ENCODE measurements at regions not wholly inside any gene's neighbourhood (a gene's known extent, or its start where the extent isn't known, plus 50 kb on each side); places are given as distances from the start of the nearest gene placed in this dataset.
A peak's percentile ranks its signal among the peaks of the same experiment; 100 is the strongest.
"Not testable (repeated sequence)": the region's sequence is repeated elsewhere in the genome, so short reads cannot be mapped to it uniquely, and the experiment has no call there.

DNA sequence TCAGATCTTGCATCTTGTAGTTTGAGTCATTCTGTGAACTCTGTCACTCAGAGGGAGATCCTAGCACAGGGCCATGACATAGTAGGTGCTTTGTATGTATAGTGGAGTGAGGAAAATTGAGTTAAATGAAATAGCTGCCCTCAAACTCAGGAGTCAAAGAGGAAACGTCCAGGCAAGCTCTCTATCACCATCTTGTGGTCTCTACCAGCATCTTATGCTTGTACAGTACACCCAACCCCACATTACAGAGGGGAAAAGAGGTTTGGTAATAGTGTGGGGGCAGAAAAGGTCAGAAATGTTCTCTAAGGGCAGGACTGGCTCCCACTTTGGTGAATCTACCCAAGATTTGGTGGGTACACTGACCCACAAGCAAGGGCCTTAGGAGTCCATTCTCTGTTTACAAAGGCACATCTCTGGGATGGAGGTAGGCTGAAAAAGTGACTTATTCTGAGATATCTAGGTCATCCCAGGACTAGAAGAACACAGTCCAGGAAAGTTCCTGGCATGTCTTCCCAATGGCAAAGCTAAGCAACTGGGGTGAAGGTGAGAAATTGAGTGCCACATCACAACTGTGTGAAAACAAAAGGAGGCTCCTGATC is 131.8 kb downstream of the OR13H1 start:
- Mint-ChIP-seq H3K27me3 (no peaks in the 10 kb centered on the region), H3K4me3 (no peak overlapping the region), H3K9me3 (no peaks in the 10 kb centered on the region), H3K4me1 (no peaks in the 10 kb centered on the region), H3K27ac (no peak overlapping the region)
- peak; percentile 57 for ATAC-seq
- no peak for DNase-seq

DNA sequence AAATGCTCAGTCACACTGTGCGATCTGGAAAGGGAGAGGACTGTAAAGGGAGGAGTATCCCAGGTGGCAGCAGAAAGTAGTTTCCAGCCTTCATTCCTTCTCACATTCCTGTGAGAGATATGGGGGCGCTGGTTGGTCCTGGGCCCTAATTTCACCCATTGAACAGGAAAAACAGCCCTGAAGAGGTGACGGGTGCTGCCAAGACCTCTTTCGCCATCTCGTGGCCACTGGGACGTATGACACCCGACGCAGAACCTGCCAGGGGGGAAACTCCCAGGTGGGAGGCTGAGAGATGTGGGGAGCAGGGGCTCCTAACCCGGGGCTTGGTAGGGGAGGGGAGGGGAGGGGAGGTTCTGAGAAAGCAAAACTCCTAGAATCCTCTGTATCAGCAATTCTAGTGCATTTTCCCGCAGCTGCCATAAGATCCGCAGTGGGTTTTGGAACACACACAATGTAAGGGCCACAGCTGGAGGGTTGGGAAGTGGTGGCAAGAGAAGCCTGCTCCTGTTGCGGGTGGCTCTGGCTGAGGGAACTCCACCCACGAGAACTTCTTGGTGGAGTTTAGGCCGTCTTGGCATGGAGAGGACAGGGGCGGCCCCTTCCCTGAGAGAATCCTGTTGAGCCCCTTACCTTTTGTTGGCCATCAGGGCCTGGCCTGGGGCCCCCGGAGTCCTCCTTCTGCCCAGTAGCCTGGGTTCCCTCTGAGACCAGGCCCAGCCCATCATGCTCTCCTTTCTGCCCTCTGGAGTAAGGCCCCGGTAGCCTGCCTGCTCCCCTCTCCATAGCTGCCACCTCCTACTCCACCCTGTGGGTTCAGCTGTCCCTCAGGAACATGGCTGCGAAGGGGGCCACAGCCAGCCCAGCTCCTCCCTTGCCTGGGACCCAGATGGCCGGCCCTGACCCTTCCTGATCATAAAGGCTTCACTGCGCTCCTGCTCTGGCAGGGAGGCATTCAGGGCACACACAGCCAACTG is 134.1 kb downstream of the OR13H1 start:
- H3K4me3 Mint-ChIP-seq, result no peak overlapping the region
- H3K4me1 Mint-ChIP-seq, result no peaks in the 10 kb centered on the region
- DNase-seq (peak; percentile 13 to 31), ATAC-seq (peak; percentile 50)
- no peaks in the 10 kb centered on the region for H3K9me3 Mint-ChIP-seq
- H3K27ac Mint-ChIP-seq, result no peak overlapping the region
- no peaks in the 10 kb centered on the region for H3K27me3 Mint-ChIP-seq

DNA sequence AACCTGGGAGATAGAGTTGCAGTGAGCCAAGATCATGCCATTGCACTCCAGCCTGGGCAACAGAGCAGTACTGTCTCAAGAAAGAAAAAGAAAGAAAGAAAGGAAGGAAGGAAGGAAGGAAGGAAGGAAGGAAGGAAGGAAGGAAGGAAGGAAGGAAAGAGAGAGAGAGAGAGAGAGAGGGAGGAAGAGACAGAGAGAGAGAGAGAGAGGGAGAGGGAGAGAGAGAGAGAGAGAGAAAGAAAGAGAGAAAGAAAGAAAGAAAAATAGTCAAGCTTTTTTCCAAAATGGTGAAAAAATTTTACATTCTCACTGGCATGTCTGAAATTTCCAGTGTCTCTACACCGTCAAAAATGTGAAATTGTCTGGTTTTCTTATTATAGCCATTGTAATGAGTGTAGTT is 138.9 kb downstream of the OR13H1 start:
- not testable (repeated sequence) for DNase-seq, ATAC-seq, H3K27ac Mint-ChIP-seq, H3K4me3 Mint-ChIP-seq, H3K27me3 Mint-ChIP-seq, H3K9me3 Mint-ChIP-seq, H3K4me1 Mint-ChIP-seq

DNA sequence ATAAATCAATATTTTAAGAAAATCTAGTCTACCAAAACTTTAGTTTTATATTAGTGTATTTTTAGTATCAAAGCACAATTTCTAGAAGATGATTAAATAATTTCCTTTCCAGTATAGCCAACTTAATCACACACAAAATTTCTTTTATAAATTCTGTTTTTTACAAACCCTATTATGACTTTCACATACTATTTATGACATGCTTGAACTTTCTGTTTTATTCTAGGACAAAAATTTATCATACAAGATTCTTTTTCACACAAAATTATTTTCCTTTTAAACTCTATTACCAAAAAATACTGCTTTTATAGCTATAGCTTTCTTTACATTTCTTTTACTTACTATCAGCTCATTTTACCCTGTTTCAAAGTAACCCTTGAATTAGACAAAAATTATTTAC is 149.5 kb downstream of the OR13H1 start:
- Mint-ChIP-seq H3K4me1 (no peaks in the 10 kb centered on the region), H3K9me3 (no peaks in the 10 kb centered on the region), H3K27ac (no peak overlapping the region), H3K27me3 (no peaks in the 10 kb centered on the region), H3K4me3 (no peak overlapping the region)
- ATAC-seq, result no peak
- no peak for DNase-seq

DNA sequence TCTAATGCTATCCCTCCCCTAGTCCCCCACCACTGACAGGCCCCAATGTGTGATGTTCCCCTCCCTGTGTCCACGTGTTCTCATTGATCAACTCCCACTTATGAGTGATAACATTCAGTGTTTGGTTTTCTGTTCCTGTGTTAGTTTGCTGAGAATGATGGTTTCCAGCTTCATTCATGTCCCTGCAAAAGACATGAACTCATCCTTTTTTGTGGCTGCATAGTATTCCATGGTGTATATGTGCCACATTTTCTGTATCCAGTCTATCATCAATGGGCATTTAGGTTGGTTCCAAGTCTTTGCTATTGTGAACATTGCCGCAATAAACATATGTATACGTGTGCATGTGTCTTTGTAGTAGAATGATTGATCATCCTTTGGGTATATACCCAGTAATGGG is 153.1 kb downstream of the OR13H1 start:
- H3K4me3 Mint-ChIP-seq, H3K27ac Mint-ChIP-seq, DNase-seq, H3K4me1 Mint-ChIP-seq, H3K9me3 Mint-ChIP-seq, ATAC-seq, H3K27me3 Mint-ChIP-seq: not testable (repeated sequence)

DNA sequence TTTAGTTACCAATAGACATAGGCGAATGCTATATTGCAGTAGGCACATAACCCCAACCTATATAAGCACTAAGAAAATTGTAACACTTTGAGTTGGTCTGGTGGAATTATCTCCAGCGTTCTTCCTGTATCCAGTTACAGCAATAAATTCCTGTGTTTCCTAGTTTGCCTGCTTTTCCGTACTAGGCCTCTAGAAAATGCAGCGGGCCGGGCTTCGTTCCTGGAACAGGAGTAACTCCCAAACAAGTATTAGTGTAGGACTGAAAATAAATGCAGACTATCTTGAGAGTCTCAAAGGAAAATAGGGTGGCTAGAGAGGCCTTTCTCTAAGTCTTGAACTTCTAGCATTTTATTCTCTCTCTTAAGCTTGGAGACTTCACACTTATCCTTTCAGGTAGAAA is 159.8 kb downstream of the OR13H1 start:
- Mint-ChIP-seq H3K4me3 (no peak overlapping the region), H3K27me3 (no peaks in the 10 kb centered on the region)
- DNase-seq, result no peak

DNA sequence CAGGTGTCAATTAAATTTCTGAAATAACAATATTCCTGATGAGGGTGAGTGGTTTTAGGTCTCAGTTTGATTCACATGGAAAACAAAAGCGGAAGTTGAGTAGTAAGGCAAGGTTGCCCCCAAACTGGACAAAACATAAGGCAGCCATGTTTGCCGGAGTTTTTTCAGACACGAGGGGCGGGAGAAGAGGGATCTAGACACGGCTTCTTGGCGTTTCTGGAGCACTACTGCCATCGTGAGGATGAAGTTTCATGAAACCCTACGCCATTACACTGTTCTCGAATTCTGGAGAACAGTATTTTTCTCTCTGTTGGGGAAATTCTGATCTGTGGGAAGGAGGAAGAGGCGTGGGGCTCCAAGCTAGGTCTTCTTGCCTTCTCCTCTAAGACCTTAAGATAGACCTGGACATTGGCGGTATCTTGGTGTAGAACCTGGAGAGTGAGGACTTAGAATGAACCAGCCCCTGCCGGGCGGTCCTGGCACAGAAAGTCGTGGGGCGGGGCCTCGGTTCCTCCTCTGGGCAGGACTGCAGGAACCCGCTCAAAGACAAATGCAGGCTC is 160.3 kb downstream of the OR13H1 start:
- Mint-ChIP-seq H3K4me1 (no peaks in the 10 kb centered on the region), H3K27ac (no peak overlapping the region), H3K27me3 (no peaks in the 10 kb centered on the region), H3K9me3 (no peaks in the 10 kb centered on the region), H3K4me3 (no peak overlapping the region)
- no peak for DNase-seq
- no peak for ATAC-seq

More for the DNA sequence above, 159.8 kb downstream of the OR13H1 start:
- Mint-ChIP-seq H3K9me3 (no peaks in the 10 kb centered on the region), H3K4me1 (no peaks in the 10 kb centered on the region), H3K27ac (no peak overlapping the region)
- no peak for ATAC-seq

DNA sequence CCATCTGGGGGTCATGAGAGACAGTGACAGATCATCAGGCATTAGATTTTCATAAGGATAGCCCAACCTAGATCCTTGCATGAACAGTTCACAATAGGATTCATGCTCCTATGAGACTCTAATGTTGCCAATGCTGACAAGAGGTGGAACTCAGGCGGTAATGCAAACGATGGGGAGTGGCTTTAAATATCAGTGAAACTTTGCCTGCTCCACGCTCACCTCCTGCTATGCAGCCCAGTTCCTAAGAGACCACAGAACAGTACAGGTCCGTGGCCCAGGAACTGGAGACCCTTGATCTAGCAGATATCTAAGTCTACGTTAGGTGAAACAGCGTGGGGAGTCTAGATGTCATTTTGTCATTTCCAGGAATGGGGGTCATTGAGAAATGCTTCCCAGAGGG is 165.7 kb downstream of the OR13H1 start:
- Mint-ChIP-seq H3K27me3 (no peaks in the 10 kb centered on the region), H3K27ac (no peak overlapping the region), H3K9me3 (no peaks in the 10 kb centered on the region), H3K4me1 (no peaks in the 10 kb centered on the region), H3K4me3 (no peak overlapping the region)
- ATAC-seq (no peak), DNase-seq (no peak)

DNA sequence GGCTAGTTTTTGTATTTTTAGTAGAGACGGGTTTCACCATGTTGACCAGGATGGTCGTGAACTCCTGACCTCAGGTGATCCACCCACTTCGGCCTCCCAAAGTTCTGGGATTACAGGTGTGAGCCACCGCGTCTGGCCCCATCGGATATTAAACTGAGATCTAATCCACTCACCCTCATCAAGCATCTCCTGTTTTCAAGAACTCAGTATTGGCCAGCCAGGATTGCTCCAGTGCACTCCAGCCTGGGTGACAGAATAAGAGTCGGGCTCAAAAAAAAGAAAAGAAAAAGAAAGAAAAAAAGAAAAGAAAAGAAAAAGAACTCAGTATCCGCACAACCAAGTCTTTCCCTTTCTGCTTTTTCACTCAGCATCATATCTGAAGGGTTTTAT is 167.6 kb downstream of the OR13H1 start:
- no peak for DNase-seq
- Mint-ChIP-seq H3K4me1 (no peaks in the 10 kb centered on the region), H3K4me3 (no peak overlapping the region), H3K9me3 (no peaks in the 10 kb centered on the region), H3K27me3 (no peaks in the 10 kb centered on the region), H3K27ac (no peak overlapping the region)
- ATAC-seq, result no peak

DNA sequence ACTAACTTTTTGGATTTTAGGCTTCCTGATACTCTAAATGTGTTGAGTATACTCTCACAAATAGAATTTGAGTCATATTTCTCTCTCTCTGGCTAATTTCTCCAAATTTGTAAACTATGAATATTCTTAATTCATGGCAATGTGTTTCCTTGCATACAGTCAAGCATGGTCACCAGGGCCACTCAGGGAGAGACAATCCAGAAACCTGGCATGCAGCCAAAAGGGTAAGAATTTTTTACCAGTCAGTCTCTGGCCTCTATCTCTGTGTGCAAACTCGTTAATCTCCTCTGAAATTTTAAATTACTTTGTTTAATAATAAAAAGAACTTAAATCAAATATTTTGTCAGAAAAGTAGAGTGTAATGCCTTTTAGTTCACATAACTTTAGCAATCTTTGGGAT is 179.8 kb downstream of the OR13H1 start:
- Mint-ChIP-seq H3K27ac (no peak overlapping the region), H3K4me3 (no peak overlapping the region), H3K4me1 (no peaks in the 10 kb centered on the region), H3K9me3 (peaks cover 4 to 7% of the 10 kb centered on the region in 2 donors), H3K27me3 (no peaks in the 10 kb centered on the region)
- DNase-seq (no peak), ATAC-seq (no peak)

DNA sequence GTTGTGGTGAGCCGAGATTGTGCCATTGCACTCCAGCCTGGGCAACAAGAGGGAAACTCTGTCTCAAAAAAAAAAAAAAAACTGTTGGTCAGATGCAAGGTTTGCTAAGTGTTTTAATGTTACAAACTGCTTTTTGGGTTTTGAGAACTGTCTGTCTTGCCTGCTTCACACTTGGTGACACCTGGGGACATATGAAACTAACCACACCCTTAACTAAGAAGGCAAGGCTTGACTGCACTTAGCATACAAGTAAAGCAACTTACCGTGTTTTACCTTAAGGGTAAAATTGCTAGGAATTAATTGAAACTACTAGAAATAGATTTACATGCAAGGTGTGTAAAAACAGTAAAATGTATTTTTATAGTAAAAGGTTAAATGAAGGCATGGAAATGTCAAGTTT is 180.4 kb downstream of the OR13H1 start:
- Mint-ChIP-seq H3K27ac (no peak overlapping the region), H3K4me3 (no peak overlapping the region), H3K4me1 (no peaks in the 10 kb centered on the region), H3K9me3 (peaks cover 4 to 7% of the 10 kb centered on the region in 2 donors), H3K27me3 (no peaks in the 10 kb centered on the region)
- DNase-seq, result no peak
- ATAC-seq, result no peak

DNA sequence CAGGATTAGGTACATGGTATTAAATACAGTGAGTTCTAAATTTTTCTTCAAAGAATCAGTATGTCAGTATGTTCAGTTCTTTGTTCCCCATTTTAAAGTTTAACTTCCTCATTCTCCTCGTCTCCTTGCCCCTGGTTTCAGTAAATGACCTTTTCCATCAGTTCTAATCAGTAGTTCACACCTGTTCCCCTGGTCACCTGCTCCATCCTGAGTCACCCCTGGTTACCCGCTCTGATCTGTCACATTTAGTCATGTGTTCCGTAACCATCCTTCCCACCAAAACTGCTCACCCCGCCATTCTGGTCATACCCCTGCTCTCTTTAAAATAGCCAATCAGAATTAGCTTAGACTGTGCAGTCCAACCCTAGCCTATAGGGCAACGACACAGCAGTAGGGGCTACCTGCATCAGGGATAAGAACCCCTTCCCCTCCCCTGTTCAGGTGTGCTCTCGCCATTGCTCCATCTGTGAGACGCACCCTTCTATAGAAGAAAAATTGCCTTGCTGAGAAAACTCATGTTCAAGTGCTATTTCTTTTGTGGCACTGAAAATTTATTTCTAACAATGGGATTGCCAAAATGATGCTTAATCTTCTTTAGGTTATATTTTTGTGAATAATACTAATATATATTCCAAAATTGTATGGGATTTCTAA is 181.3 kb downstream of the OR13H1 start:
- ATAC-seq (no peak), DNase-seq (no peak)
- H3K4me3 Mint-ChIP-seq, result no peak overlapping the region
- H3K27me3 Mint-ChIP-seq, result no peaks in the 10 kb centered on the region
- peaks cover 4 to 7% of the 10 kb centered on the region in 2 donors for H3K9me3 Mint-ChIP-seq
- H3K27ac Mint-ChIP-seq, result peak overlapping the region in 1 of 2 donors; percentile 22
- H3K4me1 Mint-ChIP-seq, result no peaks in the 10 kb centered on the region

DNA sequence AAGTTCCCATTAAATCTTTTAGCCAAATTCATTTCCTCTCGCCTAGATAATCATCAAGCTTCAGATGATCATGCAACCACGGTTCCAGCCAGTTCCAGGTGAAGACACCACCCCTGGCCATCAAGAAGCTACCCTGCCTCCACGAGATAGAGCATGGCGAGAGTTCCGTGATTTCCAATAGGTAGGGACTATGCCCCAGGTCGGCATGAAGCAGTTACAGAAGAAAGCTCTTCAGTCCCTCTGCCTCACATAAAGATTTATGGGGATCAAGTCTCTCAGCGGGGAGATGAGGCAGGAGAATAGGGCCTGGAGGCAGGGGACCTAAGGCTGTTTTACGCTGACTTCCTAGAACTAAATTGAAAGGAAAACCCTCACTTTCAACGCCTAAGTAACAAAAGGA is 183.9 kb downstream of the OR13H1 start:
- Mint-ChIP-seq H3K9me3 (peaks cover 4 to 7% of the 10 kb centered on the region in 2 donors), H3K4me1 (no peaks in the 10 kb centered on the region), H3K4me3 (no peak overlapping the region), H3K27ac (no peak overlapping the region), H3K27me3 (no peaks in the 10 kb centered on the region)
- DNase-seq (no peak), ATAC-seq (no peak)

DNA sequence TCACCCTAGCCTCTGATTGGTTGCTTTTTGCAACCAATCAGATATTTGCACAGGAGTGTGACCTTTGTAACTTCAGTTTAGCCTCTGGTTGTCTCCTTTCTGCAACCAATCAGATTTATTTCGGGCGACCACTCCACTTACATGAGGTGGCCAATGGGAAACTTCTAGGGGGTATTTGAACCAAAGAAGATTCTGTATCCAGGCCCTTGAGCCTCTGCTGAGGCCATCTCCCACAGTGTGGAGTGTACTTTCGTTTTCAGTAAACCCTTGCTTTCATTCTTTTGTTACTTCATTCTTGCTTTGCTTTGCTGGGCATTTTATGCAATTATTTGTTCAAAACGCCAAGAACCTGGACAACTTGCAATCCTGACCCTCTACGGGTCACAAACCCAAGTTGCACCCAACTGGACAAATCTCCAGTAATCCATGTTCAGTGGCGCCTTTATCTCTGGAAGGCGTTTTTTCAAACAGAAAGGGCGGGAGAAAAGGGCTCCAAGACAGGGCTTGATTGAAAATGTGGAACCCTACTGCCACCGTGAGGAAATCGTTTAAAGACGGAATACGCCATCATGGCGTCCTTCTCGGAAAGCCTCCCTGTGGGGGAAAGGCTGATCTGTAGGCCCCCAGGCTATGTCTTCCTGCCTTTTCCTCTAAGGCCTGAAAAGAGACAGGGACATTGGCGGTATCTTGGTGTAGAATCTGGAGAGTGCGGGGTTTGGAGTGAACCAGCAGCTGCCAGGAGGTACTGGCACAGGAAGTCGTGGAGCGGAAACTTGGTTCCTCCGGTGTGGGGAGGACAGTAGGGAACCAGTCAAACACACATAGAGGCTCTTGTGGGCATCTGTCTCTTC is 184.6 kb downstream of the OR13H1 start:
- Mint-ChIP-seq H3K27me3 (no peaks in the 10 kb centered on the region), H3K9me3 (peaks cover 4 to 7% of the 10 kb centered on the region in 2 donors), H3K27ac (no peak overlapping the region), H3K4me3 (no peak overlapping the region), H3K4me1 (no peaks in the 10 kb centered on the region)
- ATAC-seq, result no peak
- no peak for DNase-seq

DNA sequence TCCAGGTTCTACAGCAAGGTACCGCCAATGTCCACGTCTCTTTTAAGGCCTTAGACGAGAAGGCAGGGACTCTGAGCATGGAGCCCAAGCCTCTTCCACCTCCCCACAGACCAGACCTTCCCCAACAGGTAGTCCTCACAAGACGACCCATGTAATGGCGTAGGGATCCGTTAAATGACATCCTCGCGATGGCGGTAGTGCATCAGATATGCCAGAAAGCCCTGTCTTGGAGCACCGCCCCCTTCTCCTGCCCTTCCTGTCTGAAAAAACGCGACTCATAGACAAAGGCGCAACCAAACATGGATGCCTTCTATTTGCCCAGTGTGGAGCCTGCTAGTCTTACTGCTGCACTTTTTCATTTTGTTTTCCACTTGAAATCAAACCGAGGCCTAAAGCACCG is 185.4 kb downstream of the OR13H1 start:
- H3K4me3 Mint-ChIP-seq, result no peak overlapping the region

More for the DNA sequence above, 185.4 kb downstream of the OR13H1 start:
- Mint-ChIP-seq H3K9me3 (peaks cover 4 to 7% of the 10 kb centered on the region in 2 donors), H3K4me1 (no peaks in the 10 kb centered on the region), H3K27me3 (no peaks in the 10 kb centered on the region), H3K27ac (no peak overlapping the region)
- DNase-seq (no peak), ATAC-seq (no peak)
